Lower lobe of right lung (tissue), 2 donors: ENCODE measurements at regions not wholly inside any gene's neighbourhood (a gene's known extent, or its start where the extent isn't known, plus 50 kb on each side); places are given as distances from the start of the nearest gene placed in this dataset.

Experiments used
- ATAC-seq, 2 donors: fragments of 200-7000 bp; cut with Tn5 transposase; one replicate each; pipeline ENCODE4 v1.9.1; 2020 to 2022; ENCODE audit warnings: mild to moderate bottlenecking in 2 of 2, moderate library complexity in 2 of 2
- DNase-seq: peaks from one replicate; pipeline ENCODE4 v3.0.0-alpha.2; 2020
- H3K27ac ChIP-seq: fragments of 200-600 bp; one replicate; pipeline ENCODE4 v1.8.0; 2022
- H3K27me3 ChIP-seq: fragments of 200-600 bp; one replicate; pipeline ENCODE4 v1.8.0; 2022; ENCODE audit warnings: low read depth
- H3K36me3 ChIP-seq: fragments of 200-600 bp; one replicate; pipeline ENCODE4 v1.8.0; 2022; ENCODE audit warnings: mild to moderate bottlenecking
- H3K4me1 ChIP-seq: fragments of 200-600 bp; one replicate; pipeline ENCODE4 v1.8.0; 2022
- H3K4me3 ChIP-seq: fragments of 200-600 bp; one replicate; pipeline ENCODE4 v1.8.0; 2022; ENCODE audit warnings: mild to moderate bottlenecking
- H3K9me3 ChIP-seq: fragments of 200-600 bp; one replicate; pipeline ENCODE4 v1.8.0; 2022
- CTCF ChIP-seq: fragments of 200-600 bp; IDR thresholded peaks from one replicate; pipeline ENCODE4 v1.8.0; 2022; ENCODE audit warnings: antibody characterized with exemption, mild to moderate bottlenecking
- intact Hi-C: fragments of 100-400 bp; cut with DNase I; formaldehyde crosslinking; loops from one replicate; pipeline ENCODE4 v1.11.0; 2022
- donor health status: DM: no; HTN: yes; CAD: no; lungs with severe emphysema.

GRCh38 chr7:36070230-36070629 is 82.8 kb upstream of the EEPD1 start:
- no peak for TF ChIP-seq CTCF
- no peaks in the 10 kb centered on the region for H3K27me3 ChIP-seq
- DNase-seq, result no peak
- intact Hi-C loops, result no loop called here
- H3K4me3 ChIP-seq, result no peak overlapping the region
- no peaks in the 10 kb centered on the region for H3K9me3 ChIP-seq
- no peak overlapping the region for H3K27ac ChIP-seq
- H3K4me1 ChIP-seq, result peaks cover 4% of the 10 kb centered on the region
- H3K36me3 ChIP-seq, result no peaks in the 10 kb centered on the region
- no peak for ATAC-seq

- H3K9me3 ChIP-seq, result no peaks in the 10 kb centered on the region
- no peaks in the 10 kb centered on the region for H3K27me3 ChIP-seq
- H3K4me3 ChIP-seq, result no peak overlapping the region
- ATAC-seq (no peak), DNase-seq (no peak)
- H3K27ac ChIP-seq, result no peak overlapping the region
- H3K4me1 ChIP-seq, result peaks cover 4% of the 10 kb centered on the region
- TF ChIP-seq CTCF, result no peak
- H3K36me3 ChIP-seq, result no peaks in the 10 kb centered on the region
- intact Hi-C loops, result no loop called here
Observed at GRCh38 chr7:36071605-36072004, 81.4 kb upstream of the EEPD1 start.

- no peak for DNase-seq
- no peak for TF ChIP-seq CTCF
- Histone ChIP-seq H3K4me3 (no peak overlapping the region), H3K27ac (no peak overlapping the region), H3K27me3 (no peaks in the 10 kb centered on the region), H3K36me3 (no peaks in the 10 kb centered on the region), H3K4me1 (peaks cover 4% of the 10 kb centered on the region), H3K9me3 (no peaks in the 10 kb centered on the region)
- no peak for ATAC-seq
- intact Hi-C loops, result no loop called here
Observed at GRCh38 chr7:36072620-36073019, 80.4 kb upstream of the EEPD1 start.

- Histone ChIP-seq H3K4me1 (no peaks in the 10 kb centered on the region), H3K36me3 (no peaks in the 10 kb centered on the region), H3K27ac (no peak overlapping the region), H3K4me3 (no peak overlapping the region), H3K27me3 (no peaks in the 10 kb centered on the region), H3K9me3 (no peaks in the 10 kb centered on the region)
- TF ChIP-seq CTCF, result no peak
- DNase-seq, result no peak
- ATAC-seq, result no peak
- intact Hi-C loops, result no loop called here
Observed at GRCh38 chr7:36075561-36075960, 77.5 kb upstream of the EEPD1 start.

GRCh38 chr7:36076074-36076473 is 77.0 kb upstream of the EEPD1 start:
- no peak for TF ChIP-seq CTCF
- H3K36me3 ChIP-seq, result no peaks in the 10 kb centered on the region
- intact Hi-C loops, result no loop called here
- no peaks in the 10 kb centered on the region for H3K27me3 ChIP-seq
- H3K4me3 ChIP-seq, result no peak overlapping the region
- no peak overlapping the region for H3K27ac ChIP-seq
- DNase-seq, result no peak
- no peaks in the 10 kb centered on the region for H3K4me1 ChIP-seq
- H3K9me3 ChIP-seq, result no peaks in the 10 kb centered on the region
- ATAC-seq, result no peak

GRCh38 chr7:36078816-36079360 is 74.2 kb upstream of the EEPD1 start:
- Histone ChIP-seq H3K4me1 (no peaks in the 10 kb centered on the region), H3K4me3 (no peak overlapping the region), H3K36me3 (no peaks in the 10 kb centered on the region), H3K9me3 (no peaks in the 10 kb centered on the region), H3K27me3 (no peaks in the 10 kb centered on the region), H3K27ac (no peak overlapping the region)
- ATAC-seq (no peak), DNase-seq (no peak)
- intact Hi-C loops, result no loop called here
- TF ChIP-seq CTCF, result no peak
